Left ventricle myocardium inferior (tissue), 1 donor: ENCODE measurements at regions not wholly inside any gene's neighbourhood (a gene's known extent, or its start where the extent isn't known, plus 50 kb on each side); places are given as distances from the start of the nearest gene placed in this dataset.

Source experiments
- DNase-seq: peaks from one replicate; pipeline ENCODE4 v3.0.0-alpha.2; 2020
- H3K27ac ChIP-seq: fragments of 200-600 bp; replicated peaks from 2 replicates; pipeline ENCODE4 v1.8.0; 2021
- H3K27me3 ChIP-seq: fragments of 200-600 bp; 2 replicates; pipeline ENCODE4 v1.8.0; 2021; ENCODE audit warnings: low read depth
- H3K36me3 ChIP-seq: fragments of 200-600 bp; 2 replicates; pipeline ENCODE4 v1.8.0; 2021
- H3K4me1 ChIP-seq: fragments of 200-600 bp; 2 replicates; pipeline ENCODE4 v1.8.0; 2021
- H3K4me3 ChIP-seq: fragments of 200-600 bp; 2 replicates; pipeline ENCODE4 v1.8.0; 2021; ENCODE audit warnings: mild to moderate bottlenecking, moderate library complexity
- H3K9me3 ChIP-seq: fragments of 200-600 bp; replicated peaks from 2 replicates; pipeline ENCODE4 v1.8.0; 2021
- CTCF ChIP-seq: fragments of 200-600 bp; IDR thresholded peaks from 2 replicates; pipeline ENCODE4 v1.8.0; 2021; ENCODE audit warnings: antibody characterized with exemption, mild to moderate bottlenecking, borderline replicate concordance
- intact Hi-C: fragments of 100-400 bp; cut with micrococcal nuclease; formaldehyde crosslinking; loops from one replicate; pipeline ENCODE4 v1.11.0; 2022
- donor health status: DM: no; HTN: yes; CAD: no; lungs with severe emphysema.

DNA sequence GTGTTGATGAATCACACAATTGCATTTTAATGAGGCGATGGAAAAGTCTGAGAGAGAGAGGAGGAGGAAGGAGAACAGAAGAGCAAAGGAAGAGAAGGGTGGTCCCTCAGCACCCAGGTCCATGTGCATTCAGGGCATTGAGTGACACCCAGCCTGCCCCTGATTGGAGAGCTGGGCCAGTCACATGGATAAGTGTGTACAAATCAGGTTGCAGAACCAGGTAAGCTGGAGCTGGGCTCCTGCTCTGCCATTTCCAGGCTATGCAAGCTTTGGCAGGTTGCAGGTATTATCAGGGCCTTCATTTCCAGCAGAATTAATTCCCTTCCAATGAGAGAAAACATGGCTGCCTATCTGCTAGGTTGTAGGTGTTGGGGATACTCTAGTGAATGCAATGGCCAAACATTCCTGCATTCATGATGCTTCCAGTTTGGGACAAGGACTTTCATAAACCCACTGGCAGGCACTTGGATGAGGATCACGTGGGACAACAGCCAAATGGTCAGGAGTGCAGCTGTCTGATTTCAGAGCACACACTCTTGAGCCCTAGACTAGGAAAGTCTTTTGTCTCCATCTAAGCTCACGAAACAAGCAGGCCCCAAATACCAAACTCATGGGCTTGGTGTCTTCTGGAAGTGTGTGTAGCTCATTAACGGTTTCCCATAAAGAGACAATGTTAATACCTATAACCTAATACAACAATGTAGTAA lies 577.9 kb upstream of the CDH5 start:
- Histone ChIP-seq H3K4me1 (no peaks in the 10 kb centered on the region), H3K27ac (no peak overlapping the region), H3K4me3 (no peak overlapping the region), H3K9me3 (no peaks in the 10 kb centered on the region), H3K36me3 (no peaks in the 10 kb centered on the region), H3K27me3 (peaks cover 16% of the 10 kb centered on the region)
- DNase-seq = no peak
- intact Hi-C loops = no loop called here
- TF ChIP-seq CTCF = no peak

DNA sequence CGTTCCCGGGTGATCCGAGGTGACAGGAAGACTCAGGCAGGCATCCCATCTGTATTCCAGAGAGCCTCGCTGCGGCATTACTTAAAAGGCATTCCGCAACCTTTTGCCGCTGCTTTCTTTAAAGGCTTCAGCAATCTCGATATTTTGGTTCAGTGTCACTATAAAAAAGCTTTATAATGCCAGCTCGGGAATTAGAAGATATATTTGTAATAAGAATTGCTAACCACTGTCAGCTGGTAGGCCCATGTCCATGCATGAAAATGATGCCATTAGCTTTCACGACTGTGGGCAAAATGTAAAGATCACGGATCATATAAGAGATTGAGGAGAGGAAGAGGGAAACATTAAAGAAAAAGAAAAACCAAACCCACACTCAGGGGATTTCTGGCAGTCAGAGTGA lies 578.6 kb upstream of the CDH5 start:
- H3K4me3 ChIP-seq = no peak overlapping the region
- no peaks in the 10 kb centered on the region for H3K4me1 ChIP-seq
- peaks cover 15% of the 10 kb centered on the region for H3K27me3 ChIP-seq
- DNase-seq = no peak
- TF ChIP-seq CTCF = no peak
- intact Hi-C loops = no loop called here
- H3K36me3 ChIP-seq = no peaks in the 10 kb centered on the region
- H3K27ac ChIP-seq = no peak overlapping the region
- H3K9me3 ChIP-seq = no peaks in the 10 kb centered on the region

- H3K27ac ChIP-seq = no peak overlapping the region
- H3K9me3 ChIP-seq = no peaks in the 10 kb centered on the region
- H3K36me3 ChIP-seq = no peaks in the 10 kb centered on the region
- peaks cover 11% of the 10 kb centered on the region for H3K27me3 ChIP-seq
- DNase-seq = peak; percentile 37
- H3K4me3 ChIP-seq = no peak overlapping the region
- intact Hi-C loops = no loop called here
- TF ChIP-seq CTCF = no peak
- H3K4me1 ChIP-seq = no peaks in the 10 kb centered on the region
Measured at GRCh38 chr16:65786916-65787315, 579.6 kb upstream of the CDH5 start.

GRCh38 chr16:65783709-65784474 lies 582.6 kb upstream of the CDH5 start:
- no peak for DNase-seq
- intact Hi-C loops = no loop called here
- no peak for TF ChIP-seq CTCF
- H3K4me1 ChIP-seq = no peaks in the 10 kb centered on the region
- H3K9me3 ChIP-seq = no peaks in the 10 kb centered on the region
- no peak overlapping the region for H3K27ac ChIP-seq
- no peaks in the 10 kb centered on the region for H3K36me3 ChIP-seq
- H3K4me3 ChIP-seq = no peak overlapping the region
- peaks cover 11% of the 10 kb centered on the region for H3K27me3 ChIP-seq

DNA sequence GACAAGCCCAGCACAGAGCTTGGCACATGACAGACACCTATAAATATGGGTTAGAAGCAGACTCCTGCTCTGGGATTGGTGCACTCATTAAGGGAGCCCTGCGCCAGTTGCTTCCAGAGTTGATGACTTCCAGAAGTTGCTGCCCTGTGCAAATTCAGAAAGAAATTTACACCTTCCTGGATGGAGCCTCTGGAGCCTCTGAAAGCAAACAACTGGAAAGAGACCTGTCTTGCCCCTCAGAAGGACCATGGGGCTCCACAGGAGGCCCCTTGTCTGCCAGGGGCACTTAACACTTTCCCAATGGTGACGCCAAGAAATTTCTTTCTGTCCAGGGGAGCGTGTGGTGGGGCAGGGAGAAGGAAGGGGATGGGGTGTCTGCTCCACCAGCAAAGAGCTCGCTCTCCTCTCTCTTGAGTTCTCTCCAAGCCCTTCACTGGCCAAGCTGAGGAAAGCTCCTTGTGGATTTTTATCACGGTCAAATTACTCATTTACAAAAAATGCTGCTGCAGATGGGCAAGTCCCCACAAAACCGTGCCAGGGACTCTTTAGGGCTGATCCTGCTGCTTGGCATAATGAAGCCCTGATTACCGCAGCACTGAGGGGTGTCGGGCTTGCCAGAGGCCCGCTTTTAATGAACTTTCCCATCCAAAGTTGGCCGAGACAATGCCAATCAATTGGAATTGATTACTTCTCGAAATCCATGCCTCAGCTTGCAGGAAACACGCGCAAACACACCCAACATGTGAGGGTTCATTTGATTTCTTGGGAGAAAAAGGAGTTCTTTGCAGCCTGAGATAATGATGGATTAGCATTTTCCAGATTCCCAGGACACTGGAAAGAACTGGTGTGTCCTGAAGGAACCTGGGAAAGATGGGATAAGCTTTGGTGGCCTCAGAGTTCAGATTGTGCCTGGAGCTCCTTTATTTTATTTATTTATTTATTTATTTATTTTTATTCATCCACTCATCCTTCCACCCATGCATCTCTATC lies 583.6 kb upstream of the CDH5 start:
- H3K9me3 ChIP-seq = no peaks in the 10 kb centered on the region
- intact Hi-C loops = no loop called here
- no peaks in the 10 kb centered on the region for H3K36me3 ChIP-seq
- peaks cover 11% of the 10 kb centered on the region for H3K27me3 ChIP-seq
- TF ChIP-seq CTCF = no peak
- H3K4me1 ChIP-seq = no peaks in the 10 kb centered on the region
- H3K27ac ChIP-seq = no peak overlapping the region
- no peak for DNase-seq
- H3K4me3 ChIP-seq = no peak overlapping the region
